Adrenal gland (tissue), 5 donors: ENCODE measurements at regions not wholly inside any gene's neighbourhood (a gene's known extent, or its start where the extent isn't known, plus 50 kb on each side); places are given as distances from the start of the nearest gene placed in this dataset.

Experiments
- POLR2A ChIP-seq, 2 donors: fragments of 450-650 bp; IDR thresholded peaks; one replicate each; pipeline ENCODE4 v1.6.1; 2017; ENCODE audit warnings: antibody characterized with exemption in 2 of 2, mild to moderate bottlenecking in 2 of 2, moderate library complexity in 1 of 2
- TF ChIP-seq, protein P1 (sequence below), 6 experiments: fragments of 450-650 bp in 4 of 6; fragments of 200-600 bp in 2 of 6; sonication (generic) in 1 of 6; IDR thresholded peaks; 1 replicate in 5 of 6; 2 replicates in 1 of 6; pipeline versions ENCODE4 v1.5.1 to v1.8.0; 2016 to 2021; ENCODE audit warnings: antibody characterized with exemption in 6 of 6, mild to moderate bottlenecking in 2 of 6, moderate library complexity in 1 of 6
- donor health status: DM: no; HTN: no; CAD: no.

DNA sequence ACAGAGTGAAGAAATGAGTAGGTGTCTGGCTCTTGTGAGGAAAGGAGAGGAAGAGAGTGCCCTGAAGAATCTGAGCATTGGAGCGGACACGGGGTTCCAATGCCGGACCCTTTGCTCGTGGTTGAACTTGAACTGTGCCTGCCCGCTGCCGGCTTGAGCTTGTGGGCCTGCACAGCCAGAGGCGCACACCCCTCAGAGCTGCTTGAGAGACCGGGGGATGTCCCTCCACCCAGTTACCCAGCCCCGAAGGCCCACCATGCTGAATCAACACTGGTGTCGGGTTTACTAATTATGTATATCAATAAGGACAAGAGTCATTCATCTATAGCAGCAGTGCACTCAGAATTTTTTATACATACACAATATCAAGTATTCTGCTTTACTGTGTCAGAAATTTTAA, 218.3 kb upstream of the CST7 start:
- no peak for TF ChIP-seq POLR2A (IDR thresholded peaks at IDR 0.05)
- TF ChIP-seq, protein P1, sequence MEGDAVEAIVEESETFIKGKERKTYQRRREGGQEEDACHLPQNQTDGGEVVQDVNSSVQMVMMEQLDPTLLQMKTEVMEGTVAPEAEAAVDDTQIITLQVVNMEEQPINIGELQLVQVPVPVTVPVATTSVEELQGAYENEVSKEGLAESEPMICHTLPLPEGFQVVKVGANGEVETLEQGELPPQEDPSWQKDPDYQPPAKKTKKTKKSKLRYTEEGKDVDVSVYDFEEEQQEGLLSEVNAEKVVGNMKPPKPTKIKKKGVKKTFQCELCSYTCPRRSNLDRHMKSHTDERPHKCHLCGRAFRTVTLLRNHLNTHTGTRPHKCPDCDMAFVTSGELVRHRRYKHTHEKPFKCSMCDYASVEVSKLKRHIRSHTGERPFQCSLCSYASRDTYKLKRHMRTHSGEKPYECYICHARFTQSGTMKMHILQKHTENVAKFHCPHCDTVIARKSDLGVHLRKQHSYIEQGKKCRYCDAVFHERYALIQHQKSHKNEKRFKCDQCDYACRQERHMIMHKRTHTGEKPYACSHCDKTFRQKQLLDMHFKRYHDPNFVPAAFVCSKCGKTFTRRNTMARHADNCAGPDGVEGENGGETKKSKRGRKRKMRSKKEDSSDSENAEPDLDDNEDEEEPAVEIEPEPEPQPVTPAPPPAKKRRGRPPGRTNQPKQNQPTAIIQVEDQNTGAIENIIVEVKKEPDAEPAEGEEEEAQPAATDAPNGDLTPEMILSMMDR (IDR thresholded peaks at IDR 0.05) = no peak
